AG09309 (cell line): ENCODE measurements at regions not wholly inside any gene's neighbourhood (a gene's known extent, or its start where the extent isn't known, plus 50 kb on each side); places are given as distances from the start of the nearest gene placed in this dataset.

ENCODE experiments used
- DNase-seq: peaks from one replicate; pipeline ENCODE4 v3.0.0-alpha.2; 2010; ENCODE audit warnings: low read depth
- H3K4me3 ChIP-seq: 2 replicates; pipeline ENCODE4 v1.5.1; 2011; ENCODE audit warnings: mild to moderate bottlenecking, low read depth, low read length, moderate library complexity; ENCODE audit not compliant: control insufficient read depth
- TF ChIP-seq, protein P1 (sequence below): IDR thresholded peaks from 2 replicates; pipeline ENCODE4 v1.5.1; 2011; ENCODE audit warnings: mild to moderate bottlenecking, low read depth, low read length, inconsistent platforms; ENCODE audit not compliant: insufficient read depth, control insufficient read depth; ENCODE audit errors: missing control alignments

GRCh38 chr1:8205771-8206170 lies 112.1 kb upstream of the SLC45A1 start:
- no peak for DNase-seq
- no peak overlapping the region for H3K4me3 ChIP-seq
- TF ChIP-seq, protein P1, sequence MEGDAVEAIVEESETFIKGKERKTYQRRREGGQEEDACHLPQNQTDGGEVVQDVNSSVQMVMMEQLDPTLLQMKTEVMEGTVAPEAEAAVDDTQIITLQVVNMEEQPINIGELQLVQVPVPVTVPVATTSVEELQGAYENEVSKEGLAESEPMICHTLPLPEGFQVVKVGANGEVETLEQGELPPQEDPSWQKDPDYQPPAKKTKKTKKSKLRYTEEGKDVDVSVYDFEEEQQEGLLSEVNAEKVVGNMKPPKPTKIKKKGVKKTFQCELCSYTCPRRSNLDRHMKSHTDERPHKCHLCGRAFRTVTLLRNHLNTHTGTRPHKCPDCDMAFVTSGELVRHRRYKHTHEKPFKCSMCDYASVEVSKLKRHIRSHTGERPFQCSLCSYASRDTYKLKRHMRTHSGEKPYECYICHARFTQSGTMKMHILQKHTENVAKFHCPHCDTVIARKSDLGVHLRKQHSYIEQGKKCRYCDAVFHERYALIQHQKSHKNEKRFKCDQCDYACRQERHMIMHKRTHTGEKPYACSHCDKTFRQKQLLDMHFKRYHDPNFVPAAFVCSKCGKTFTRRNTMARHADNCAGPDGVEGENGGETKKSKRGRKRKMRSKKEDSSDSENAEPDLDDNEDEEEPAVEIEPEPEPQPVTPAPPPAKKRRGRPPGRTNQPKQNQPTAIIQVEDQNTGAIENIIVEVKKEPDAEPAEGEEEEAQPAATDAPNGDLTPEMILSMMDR, result no peak

GRCh38 chr1:8204826-8205225 lies 113.1 kb upstream of the SLC45A1 start:
- H3K4me3 ChIP-seq, result no peak overlapping the region
- TF ChIP-seq, protein P1, result no peak
- DNase-seq, result no peak

- TF ChIP-seq, protein P1, result no peak
- DNase-seq, result no peak
These were observed 114.4 kb upstream of the SLC45A1 start for GRCh38 chr1:8203551-8203950.

GRCh38 chr1:8203056-8203455 lies 114.9 kb upstream of the SLC45A1 start:
- TF ChIP-seq, protein P1, result no peak
- H3K4me3 ChIP-seq, result no peak overlapping the region
- DNase-seq, result no peak

More at GRCh38 chr1:8203551-8203950, 114.4 kb upstream of the SLC45A1 start:
- H3K4me3 ChIP-seq, result no peak overlapping the region

- no peak for DNase-seq
- H3K4me3 ChIP-seq, result no peak overlapping the region
- TF ChIP-seq, protein P1, result no peak
These were observed 115.6 kb upstream of the SLC45A1 start for GRCh38 chr1:8202182-8202905.

- TF ChIP-seq, protein P1, result no peak
- H3K4me3 ChIP-seq, result no peak overlapping the region
- DNase-seq, result no peak
These were observed 116.5 kb upstream of the SLC45A1 start for GRCh38 chr1:8201331-8201861.
